ENCODE measurements at regions not wholly inside any gene's neighbourhood (a gene's known extent, or its start where the extent isn't known, plus 50 kb on each side); places are given as distances from the start of the nearest gene placed in this dataset.
A peak's percentile ranks its signal among the peaks of the same experiment; 100 is the strongest.

DNA sequence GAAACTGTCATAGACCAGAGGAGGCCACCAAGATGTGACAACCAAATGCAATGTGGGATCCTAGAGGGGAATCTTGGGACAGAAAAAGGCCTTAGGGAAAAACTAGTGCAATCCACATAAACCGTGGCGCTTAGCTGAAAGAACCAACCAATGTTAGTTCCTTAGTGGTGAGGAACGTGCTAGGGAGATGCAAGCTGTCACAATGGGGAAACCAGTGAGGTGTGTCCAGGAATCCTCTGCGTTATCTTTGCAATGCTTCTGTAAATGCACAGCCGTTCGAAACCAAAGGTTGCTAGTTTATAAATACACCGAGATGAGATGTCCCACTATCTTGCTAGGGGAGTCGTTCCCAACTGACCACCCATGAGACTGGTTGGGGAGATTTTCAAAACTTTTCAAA, 157.0 kb upstream of the ID2 start:
- TF ChIP-seq, protein P1, sequence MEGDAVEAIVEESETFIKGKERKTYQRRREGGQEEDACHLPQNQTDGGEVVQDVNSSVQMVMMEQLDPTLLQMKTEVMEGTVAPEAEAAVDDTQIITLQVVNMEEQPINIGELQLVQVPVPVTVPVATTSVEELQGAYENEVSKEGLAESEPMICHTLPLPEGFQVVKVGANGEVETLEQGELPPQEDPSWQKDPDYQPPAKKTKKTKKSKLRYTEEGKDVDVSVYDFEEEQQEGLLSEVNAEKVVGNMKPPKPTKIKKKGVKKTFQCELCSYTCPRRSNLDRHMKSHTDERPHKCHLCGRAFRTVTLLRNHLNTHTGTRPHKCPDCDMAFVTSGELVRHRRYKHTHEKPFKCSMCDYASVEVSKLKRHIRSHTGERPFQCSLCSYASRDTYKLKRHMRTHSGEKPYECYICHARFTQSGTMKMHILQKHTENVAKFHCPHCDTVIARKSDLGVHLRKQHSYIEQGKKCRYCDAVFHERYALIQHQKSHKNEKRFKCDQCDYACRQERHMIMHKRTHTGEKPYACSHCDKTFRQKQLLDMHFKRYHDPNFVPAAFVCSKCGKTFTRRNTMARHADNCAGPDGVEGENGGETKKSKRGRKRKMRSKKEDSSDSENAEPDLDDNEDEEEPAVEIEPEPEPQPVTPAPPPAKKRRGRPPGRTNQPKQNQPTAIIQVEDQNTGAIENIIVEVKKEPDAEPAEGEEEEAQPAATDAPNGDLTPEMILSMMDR (IDR thresholded peaks at IDR 0.05): no peak
- Histone ChIP-seq H3K9me3 (no peaks in the 10 kb centered on the region), H3K4me1 (ENCODE audit: low read depth) (peaks cover 24% of the 10 kb centered on the region), H3K4me3 (no peak overlapping the region), H3K36me3 (ENCODE audit: low read depth) (no peaks in the 10 kb centered on the region)
- no peak for DNase-seq
- intact Hi-C loops (cut with DNase I, micrococcal nuclease): no loop called here
- ATAC-seq: no peak

DNA sequence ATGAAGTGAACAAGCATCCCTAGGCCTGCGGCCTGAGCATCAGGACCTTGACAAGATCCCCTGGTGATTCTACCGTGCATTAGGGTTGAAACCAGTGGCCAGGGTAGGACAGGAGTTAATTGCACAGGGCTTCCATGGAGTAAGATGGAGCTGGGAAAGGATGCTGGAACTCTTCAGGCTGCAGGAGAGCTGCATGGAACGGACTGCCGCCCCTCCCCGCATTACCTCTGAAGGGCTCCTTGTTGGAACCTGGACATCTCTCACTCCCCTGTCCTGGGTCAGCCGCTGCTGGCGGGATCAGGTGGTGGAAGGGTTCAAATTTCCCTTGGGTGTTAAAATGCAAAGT, 156.6 kb upstream of the ID2 start:
- ATAC-seq (no peak), DNase-seq (no peak)
- TF ChIP-seq, protein P1 (IDR thresholded peaks at IDR 0.05): no peak
- no peak overlapping the region for H3K4me3 ChIP-seq
- no peaks in the 10 kb centered on the region for H3K36me3 ChIP-seq (ENCODE audit: low read depth)
- H3K9me3 ChIP-seq: no peaks in the 10 kb centered on the region
- peaks cover 24% of the 10 kb centered on the region for H3K4me1 ChIP-seq (ENCODE audit: low read depth)
- intact Hi-C loops (cut with DNase I, micrococcal nuclease): no loop called here

DNA sequence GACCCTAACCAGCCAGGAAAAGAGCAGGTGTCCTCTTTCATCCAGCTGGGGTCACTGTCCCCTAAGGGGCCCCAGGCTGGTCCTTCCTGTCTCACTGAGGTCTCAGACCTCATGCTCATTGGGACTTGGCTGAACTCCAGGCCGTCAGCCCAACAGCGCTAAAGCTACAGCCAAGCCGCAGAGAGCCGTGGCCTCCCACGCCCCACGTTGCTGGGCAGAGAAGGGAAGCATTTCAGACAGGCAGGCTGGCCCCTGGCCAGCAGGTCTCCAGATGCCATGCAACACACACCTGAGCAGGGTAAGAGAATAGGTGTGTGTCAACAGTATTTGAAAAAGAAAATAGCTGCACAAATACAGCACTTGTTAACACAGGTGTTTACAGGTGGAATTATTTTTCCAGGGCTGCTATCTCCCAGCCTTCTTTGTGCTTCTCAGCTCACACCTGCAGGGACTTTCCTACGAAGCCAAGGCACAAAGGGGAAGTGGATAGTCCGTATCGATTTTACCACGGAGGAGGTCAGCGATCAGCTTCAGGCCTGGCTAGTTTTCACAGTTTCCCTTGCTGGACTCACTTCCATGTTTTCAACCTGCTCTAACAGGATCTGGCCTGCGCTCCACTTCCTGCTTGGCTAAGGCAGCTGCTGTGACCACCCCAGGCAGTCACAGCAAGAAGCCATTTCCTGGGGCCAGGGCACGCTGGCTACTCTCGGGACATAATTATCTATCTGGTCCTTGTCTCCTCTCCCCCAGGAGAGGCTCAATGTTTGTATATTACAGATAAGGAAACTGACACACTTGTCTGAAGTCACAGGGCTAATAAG, 156.1 kb upstream of the ID2 start:
- DNase-seq (peak; percentile 89 to 94 (median 91)), ATAC-seq (peak; percentile 89)
- no peaks in the 10 kb centered on the region for H3K36me3 ChIP-seq (ENCODE audit: low read depth)
- TF ChIP-seq, protein P1 (IDR thresholded peaks at IDR 0.05): no peak
- no peak overlapping the region for H3K4me3 ChIP-seq
- intact Hi-C loops (cut with DNase I, micrococcal nuclease): no loop called here
- no peaks in the 10 kb centered on the region for H3K9me3 ChIP-seq
- H3K4me1 ChIP-seq (ENCODE audit: low read depth): peaks cover 24% of the 10 kb centered on the region

DNA sequence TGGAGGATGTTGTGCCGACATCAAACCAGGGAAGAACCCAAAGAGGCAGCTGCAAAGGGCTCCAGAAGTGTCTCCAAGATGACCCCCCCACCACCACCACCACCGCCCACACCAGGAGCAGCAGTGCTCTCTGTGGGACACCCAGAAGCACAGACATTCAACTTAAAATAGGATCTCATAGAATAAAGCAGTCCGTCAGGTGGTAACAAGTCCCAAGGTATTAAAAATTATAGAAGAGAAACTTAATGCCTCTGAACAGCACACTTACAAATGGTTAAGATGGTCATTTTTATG, 155.5 kb upstream of the ID2 start:
- Histone ChIP-seq H3K4me3 (no peak overlapping the region), H3K36me3 (ENCODE audit: low read depth) (no peaks in the 10 kb centered on the region), H3K9me3 (peaks cover 2% of the 10 kb centered on the region), H3K4me1 (ENCODE audit: low read depth) (peaks cover 24% of the 10 kb centered on the region)
- DNase-seq: no peak
- ATAC-seq: no peak
- intact Hi-C loops (cut with DNase I, micrococcal nuclease): no loop called here
- TF ChIP-seq, protein P1 (IDR thresholded peaks at IDR 0.05): no peak

DNA sequence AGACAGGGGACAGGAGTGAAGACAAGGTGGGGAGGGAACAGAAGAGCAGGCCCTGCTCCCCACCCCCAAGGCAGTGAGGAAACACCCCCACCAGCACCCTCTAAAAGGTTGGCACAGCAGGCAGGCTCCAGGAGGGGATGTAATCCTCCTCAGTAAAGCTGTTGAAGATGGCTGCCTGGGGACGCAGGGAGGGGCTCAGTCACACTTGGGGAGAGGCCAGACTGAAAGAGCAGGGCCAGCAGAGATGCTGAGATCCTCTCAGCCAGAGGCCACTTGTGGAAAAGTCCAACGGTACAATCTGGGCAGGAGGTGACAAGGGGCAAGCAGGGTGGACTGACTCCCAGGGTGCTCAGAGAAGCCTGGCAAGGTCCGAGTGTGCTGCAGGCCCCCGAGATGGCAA, 154.8 kb upstream of the ID2 start:
- Histone ChIP-seq H3K4me3 (no peak overlapping the region), H3K9me3 (peaks cover 6% of the 10 kb centered on the region), H3K36me3 (ENCODE audit: low read depth) (no peaks in the 10 kb centered on the region), H3K4me1 (ENCODE audit: low read depth) (peaks cover 24% of the 10 kb centered on the region)
- intact Hi-C loops (cut with DNase I, micrococcal nuclease): no loop called here
- DNase-seq (no peak), ATAC-seq (no peak)
- TF ChIP-seq, protein P1 (IDR thresholded peaks at IDR 0.05): no peak

DNA sequence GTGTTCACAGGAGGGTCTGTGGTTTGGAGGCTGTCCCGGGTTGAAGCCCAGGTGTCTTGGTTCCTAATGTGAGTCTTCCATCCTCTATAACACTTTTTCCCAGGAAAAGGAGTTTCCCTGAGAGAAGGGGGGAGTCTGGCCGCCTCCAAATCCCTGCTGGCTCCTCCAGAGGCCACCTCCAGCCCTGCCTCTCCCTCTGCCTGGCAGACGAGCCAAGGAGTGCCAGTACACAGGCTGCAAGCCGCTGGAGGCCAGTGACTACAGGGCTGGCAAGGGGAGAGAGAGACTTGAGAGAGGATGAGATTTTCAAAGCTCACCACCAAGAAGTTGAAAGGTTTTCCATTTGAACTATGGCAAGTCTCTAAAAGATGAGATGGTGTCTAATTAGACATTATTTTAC, 154.2 kb upstream of the ID2 start:
- peaks cover 22% of the 10 kb centered on the region for H3K4me1 ChIP-seq (ENCODE audit: low read depth)
- H3K9me3 ChIP-seq: peaks cover 6% of the 10 kb centered on the region
- TF ChIP-seq, protein P1 (IDR thresholded peaks at IDR 0.05): no peak
- DNase-seq (no peak), ATAC-seq (no peak)
- no peak overlapping the region for H3K4me3 ChIP-seq
- intact Hi-C loops (cut with DNase I, micrococcal nuclease): no loop called here
- no peaks in the 10 kb centered on the region for H3K36me3 ChIP-seq (ENCODE audit: low read depth)

Data from mucosa of descending colon (tissue), 3 donors.